H9 (cell line): ENCODE measurements at regions not wholly inside any gene's neighbourhood (a gene's known extent, or its start where the extent isn't known, plus 50 kb on each side); places are given as distances from the start of the nearest gene placed in this dataset.

ENCODE experiments used
- DNase-seq: peaks from one replicate; pipeline ENCODE4 v3.0.0-alpha.2; 2017
- H2AFZ ChIP-seq: one replicate; pipeline ENCODE4 v1.6.1; 2013; ENCODE audit warnings: mild to moderate bottlenecking, low read length, control low read depth, moderate library complexity
- H2AK5ac ChIP-seq: 2 replicates; pipeline ENCODE4 v1.6.1; 2013; ENCODE audit warnings: low read length, control low read depth, mixed read lengths; ENCODE audit not compliant: insufficient read length
- H2BK120ac ChIP-seq: one replicate; pipeline ENCODE4 v1.6.1; 2013; ENCODE audit warnings: low read depth, mild to moderate bottlenecking, low read length, control low read depth, inconsistent platforms; ENCODE audit not compliant: poor library complexity, severe bottlenecking
- H2BK12ac ChIP-seq: 2 replicates; pipeline ENCODE4 v1.6.1; 2013; ENCODE audit warnings: low read length, control low read depth, mixed read lengths, low read depth; ENCODE audit not compliant: insufficient read length
- H2BK15ac ChIP-seq: 2 replicates; pipeline ENCODE4 v1.6.1; 2013; ENCODE audit warnings: low read depth, low read length, control low read depth
- H2BK20ac ChIP-seq: one replicate; pipeline ENCODE4 v1.6.1; 2013; ENCODE audit warnings: low read depth, mild to moderate bottlenecking, low read length, control low read depth, inconsistent platforms; ENCODE audit not compliant: poor library complexity, severe bottlenecking
- H2BK5ac ChIP-seq: 2 replicates; pipeline ENCODE4 v1.6.1; 2013; ENCODE audit warnings: low read length, control low read depth, mixed read lengths; ENCODE audit not compliant: insufficient read length
- H3K14ac ChIP-seq: 2 replicates; pipeline ENCODE4 v1.6.1; 2013; ENCODE audit warnings: low read length, control low read depth; ENCODE audit not compliant: insufficient read depth
- H3K18ac ChIP-seq: 2 replicates; pipeline ENCODE4 v1.6.1; 2013; ENCODE audit warnings: low read depth, mild to moderate bottlenecking, mixed read lengths, low read length, control low read depth; ENCODE audit not compliant: insufficient read length
- H3K23ac ChIP-seq: 2 replicates; pipeline ENCODE4 v1.6.1; 2013; ENCODE audit warnings: low read length, control low read depth, mixed read lengths, low read depth; ENCODE audit not compliant: insufficient read length
- H3K23me2 ChIP-seq: 2 replicates; pipeline ENCODE4 v1.6.1; 2013; ENCODE audit warnings: low read depth, mild to moderate bottlenecking, mixed read lengths, low read length, control low read depth; ENCODE audit not compliant: insufficient read length, poor library complexity, severe bottlenecking
- H3K27ac ChIP-seq: 2 replicates; pipeline ENCODE4 v1.5.1; 2013; ENCODE audit warnings: low read length, control low read depth, mixed read lengths, low read depth; ENCODE audit not compliant: insufficient read length
- H3K27me3 ChIP-seq: 2 replicates; pipeline ENCODE4 v1.6.1; 2013; ENCODE audit warnings: low read length, control low read depth, inconsistent platforms; ENCODE audit not compliant: insufficient read depth
- H3K4ac ChIP-seq: 2 replicates; pipeline ENCODE4 v1.6.1; 2013; ENCODE audit warnings: low read depth, mild to moderate bottlenecking, control low read depth, inconsistent platforms, low read length, moderate library complexity
- H3K4me1 ChIP-seq: 2 replicates; pipeline ENCODE4 v1.6.1; 2013; ENCODE audit warnings: low read length, control low read depth, inconsistent platforms; ENCODE audit not compliant: insufficient read depth
- H3K4me2 ChIP-seq: 2 replicates; pipeline ENCODE4 v1.6.1; 2013; ENCODE audit warnings: low read length, control low read depth, mixed read lengths; ENCODE audit not compliant: insufficient read length, insufficient read depth
- H3K56ac ChIP-seq: 2 replicates; pipeline ENCODE4 v1.6.1; 2013; ENCODE audit warnings: low read depth, mild to moderate bottlenecking, mixed read lengths, low read length, control low read depth; ENCODE audit not compliant: insufficient read length
- H3K79me1 ChIP-seq: 2 replicates; pipeline ENCODE4 v1.6.1; 2013; ENCODE audit warnings: low read depth, mild to moderate bottlenecking, moderate library complexity, low read length, control low read depth, inconsistent platforms; ENCODE audit not compliant: insufficient read depth, poor library complexity, severe bottlenecking
- H3K79me2 ChIP-seq: 2 replicates; pipeline ENCODE4 v1.6.1; 2013; ENCODE audit warnings: low read length, control low read depth, inconsistent platforms; ENCODE audit not compliant: insufficient read depth
- H3K9ac ChIP-seq: 2 replicates; pipeline ENCODE4 v1.6.1; 2013; ENCODE audit warnings: low read length, control low read depth, mixed read lengths; ENCODE audit not compliant: insufficient read length; ENCODE audit errors: extremely low read depth
- H3K9me3 ChIP-seq: one replicate; pipeline ENCODE4 v1.6.1; 2013; ENCODE audit warnings: low read depth, low read length, inconsistent platforms; ENCODE audit not compliant: control insufficient read depth
- H3T11ph ChIP-seq: one replicate; pipeline ENCODE4 v1.6.1; 2013; ENCODE audit warnings: mild to moderate bottlenecking, low read length, control low read depth, inconsistent platforms
- H4K20me1 ChIP-seq: one replicate; pipeline ENCODE4 v1.6.1; 2013; ENCODE audit not compliant: control insufficient read depth, insufficient read length, insufficient read depth
- H4K5ac ChIP-seq: 2 replicates; pipeline ENCODE4 v1.6.1; 2013; ENCODE audit warnings: low read depth, mild to moderate bottlenecking, mixed read lengths, low read length, control low read depth; ENCODE audit not compliant: insufficient read length
- H4K8ac ChIP-seq: replicated peaks from 2 replicates; pipeline ENCODE4 v1.6.1; 2013; ENCODE audit warnings: low read length, control low read depth, mixed read lengths, low read depth; ENCODE audit not compliant: insufficient read length
- H4K91ac ChIP-seq: 2 replicates; pipeline ENCODE4 v1.6.1; 2013; ENCODE audit warnings: low read depth, mild to moderate bottlenecking, moderate library complexity, mixed read lengths, low read length, control low read depth; ENCODE audit not compliant: insufficient read length
- H3K27ac Mint-ChIP-seq, 3 experiments: 2 replicates in 2 of 3; 3 replicates in 1 of 3; pipeline ENCODE4 v1.8.0; 2020 to 2021; ENCODE audit warnings: mixed read lengths in 3 of 3, mild to moderate bottlenecking in 1 of 3, moderate library complexity in 1 of 3
- H3K27me3 Mint-ChIP-seq: 2 replicates; pipeline ENCODE4 v1.8.0; 2021; ENCODE audit warnings: low read depth, mild to moderate bottlenecking, moderate library complexity, mixed read lengths
- H3K36me3 Mint-ChIP-seq, 3 experiments: 2 replicates in 2 of 3; 3 replicates in 1 of 3; pipeline ENCODE4 v1.8.0; 2020 to 2021; ENCODE audit warnings: low read depth in 3 of 3, mixed read lengths in 3 of 3; ENCODE audit not compliant: insufficient read depth in 1 of 3
- H3K4me1 Mint-ChIP-seq, 2 experiments: 2 replicates each; pipeline ENCODE4 v1.8.0; 2020; ENCODE audit warnings: mixed read lengths in 2 of 2
- H3K4me3 Mint-ChIP-seq, 2 experiments: 2 replicates in 1 of 2; 3 replicates in 1 of 2; pipeline ENCODE4 v1.8.0; 2020 to 2021; ENCODE audit warnings: mild to moderate bottlenecking in 2 of 2, mixed read lengths in 2 of 2, moderate library complexity in 1 of 2
- H3K9me3 Mint-ChIP-seq, 2 experiments: 2 replicates in 1 of 2; 3 replicates in 1 of 2; pipeline ENCODE4 v1.8.0; 2020; ENCODE audit warnings: mild to moderate bottlenecking in 2 of 2, mixed read lengths in 2 of 2, moderate library complexity in 1 of 2
- CTCF ChIP-seq: fragments of 200-600 bp; sonication (generic); conservative IDR thresholded peaks from 3 replicates; pipeline ENCODE4 v1.8.0; 2021; ENCODE audit warnings: antibody characterized with exemption, mild to moderate bottlenecking
- whole genome bisulfite sequencing: extraction: QIAGEN DNeasy Blood & Tissue Kit; methylation state at CpG from one replicate; pipeline ENCODE4 v1.1.7; 2013; ENCODE audit warnings: missing lambda C conversion rate, low lambda C conversion rate, mixed read lengths; ENCODE audit not compliant: insufficient read length; ENCODE audit errors: extremely low coverage; 5-methylcytosine and 5-hydroxymethylcytosine counted together

- Mint-ChIP-seq H3K4me1 (peaks cover 29 to 31% of the 10 kb centered on the region in 2 experiments), H3K27me3 (no peaks in the 10 kb centered on the region), H3K9me3 (no peaks in the 10 kb centered on the region; a peak in 1 of 5 replicates), H3K36me3 (no peaks in the 10 kb centered on the region), H3K4me3 (no peak overlapping the region), H3K27ac (no peak overlapping the region)
- Histone ChIP-seq H3K27ac (no peak overlapping the region), H3K79me1 (no peaks in the 10 kb centered on the region), H2AFZ (no peak overlapping the region), H3K23ac (no peak overlapping the region), H3K9me3 (no peaks in the 10 kb centered on the region), H3K23me2 (no peaks in the 10 kb centered on the region), H4K5ac (no peak overlapping the region), H3K4me1 (peaks cover 5% of the 10 kb centered on the region; the same call in 1 of the 2 replicates), H2BK15ac (no peak overlapping the region), H2BK20ac (no peak overlapping the region), H2BK5ac (no peak overlapping the region), H3K4me2 (no peak overlapping the region), H3K79me2 (no peaks in the 10 kb centered on the region), H4K8ac (no peak overlapping the region), H2AK5ac (no peak overlapping the region), H4K20me1 (no peaks in the 10 kb centered on the region), H3K18ac (no peak overlapping the region), H3K9ac (no peak overlapping the region), H4K91ac (no peak overlapping the region), H2BK120ac (no peak overlapping the region), H3K27me3 (no peaks in the 10 kb centered on the region), H3K4ac (no peak overlapping the region), H3K56ac (no peak overlapping the region), H3K14ac (no peak overlapping the region), H2BK12ac (no peak overlapping the region), H3T11ph (no peak overlapping the region)
- DNase-seq: no peak
- no CpG with 5 or more reads among the region's 3 CpGs for WGBS
- TF ChIP-seq CTCF: no peak
Observed at GRCh38 chr2:53231908-53232307, 535.7 kb upstream of the CHAC2 start.
